GM12878 (cell line): ENCODE measurements at regions not wholly inside any gene's neighbourhood (a gene's known extent, or its start where the extent isn't known, plus 50 kb on each side); places are given as distances from the start of the nearest gene placed in this dataset.

Source experiments
- BACH1 ChIP-seq: fragments of 450-650 bp; IDR thresholded peaks from 2 replicates; pipeline ENCODE4 v1.6.1; 2017; ENCODE audit warnings: mild to moderate bottlenecking, borderline replicate concordance
- BCL3 ChIP-seq: IDR thresholded peaks from 2 replicates; pipeline ENCODE4 v1.6.1; 2011; ENCODE audit warnings: borderline replicate concordance, low read depth, mild to moderate bottlenecking, moderate library complexity, low read length; ENCODE audit not compliant: insufficient read depth, poor library complexity, severe bottlenecking
- CTCF ChIP-seq, 3 experiments: IDR thresholded peaks in 2 of 3; conservative IDR thresholded peaks in 1 of 3; 2 replicates each; pipeline ENCODE4 v1.5.1; 2011; ENCODE audit warnings: low read depth in 3 of 3, low read length in 3 of 3, mild to moderate bottlenecking in 3 of 3, control low read depth in 2 of 3, moderate library complexity in 2 of 3, inconsistent platforms in 1 of 3, mixed read lengths in 1 of 3; ENCODE audit not compliant: control insufficient read depth in 2 of 3, insufficient read depth in 1 of 3; ENCODE audit errors: extremely low read depth in 1 of 3
- ESRRA ChIP-seq: IDR thresholded peaks from 2 replicates; pipeline ENCODE4 v1.6.1; 2012; ENCODE audit warnings: mild to moderate bottlenecking, low read length, improper control_type of control experiment
- EZH2 ChIP-seq: IDR thresholded peaks from 2 replicates; pipeline ENCODE4 v1.6.1; 2012; ENCODE audit warnings: low read depth, mild to moderate bottlenecking, control low read depth, inconsistent platforms, low read length, borderline replicate concordance; ENCODE audit not compliant: control insufficient read depth
- SIN3A ChIP-seq: IDR thresholded peaks from 2 replicates; pipeline ENCODE4 v1.6.1; 2012; ENCODE audit warnings: low read depth, low read length, improper control_type of control experiment
- SMC3 ChIP-seq: IDR thresholded peaks from 2 replicates; pipeline ENCODE4 v1.6.1; 2011; ENCODE audit warnings: low read length, improper control_type of control experiment, borderline replicate concordance
- TARDBP ChIP-seq: IDR thresholded peaks from 2 replicates; pipeline ENCODE4 v1.6.1; 2016; ENCODE audit warnings: borderline replicate concordance
- TCF7 ChIP-seq: IDR thresholded peaks from 2 replicates; pipeline ENCODE4 v1.6.1; 2014; ENCODE audit warnings: antibody characterized with exemption, borderline replicate concordance
- USF2 ChIP-seq: IDR thresholded peaks from 2 replicates; pipeline ENCODE4 v1.6.1; 2011; ENCODE audit warnings: low read depth, low read length, improper control_type of control experiment, borderline replicate concordance
- YY1 ChIP-seq: IDR thresholded peaks from 2 replicates; pipeline ENCODE4 v1.6.1; 2011; ENCODE audit warnings: low read depth, mild to moderate bottlenecking, low read length
- ZNF274 ChIP-seq: IDR thresholded peaks from one replicate; pipeline ENCODE4 v1.8.0; 2011; ENCODE audit not compliant: insufficient read length, insufficient read depth

DNA sequence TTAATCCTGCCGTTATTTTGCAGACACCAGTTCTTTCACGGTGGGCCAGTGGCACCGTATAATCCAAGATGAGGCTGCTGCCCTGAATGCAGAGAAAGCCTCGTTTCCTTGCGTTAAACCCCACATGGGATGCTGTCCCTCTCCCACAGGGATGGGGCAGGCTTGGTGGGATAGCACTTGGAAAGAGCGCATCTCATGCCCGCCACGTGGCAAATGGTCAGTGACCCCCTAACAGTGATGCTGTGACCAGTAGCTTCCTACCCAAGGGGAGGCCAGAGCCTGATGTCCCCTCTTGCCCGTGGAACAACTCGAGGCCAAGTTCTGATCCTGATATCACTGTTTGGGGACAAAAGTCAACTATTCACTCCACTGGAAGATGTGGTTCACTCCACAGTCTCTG lies 73.3 kb downstream of the RHOB start:
- TF ChIP-seq TARDBP (no peak), USF2 (no peak), SMC3 (no peak), ESRRA (no peak), BCL3 (no peak), SIN3A (no peak), ZNF274 (no peak), TCF7 (no peak), CTCF (IDR thresholded peaks at IDR 0.05 in 2 of 3, conservative IDR thresholded peaks at IDR 0.05 in 1 of 3; ENCODE audit: control insufficient read depth in 2 of 3, extremely low read depth in 1 of 3, insufficient read depth in 1 of 3, low read depth in 3 of 3, low read length in 3 of 3) (no peak), EZH2 (no peak), YY1 (no peak), BACH1 (no peak)
